K562 (cell line): ENCODE measurements at regions not wholly inside any gene's neighbourhood (a gene's known extent, or its start where the extent isn't known, plus 50 kb on each side); places are given as distances from the start of the nearest gene placed in this dataset.

Experiments used
- ATAC-seq: fragments of 200-7000 bp; cut with Tn5 transposase; 3 replicates; pipeline ENCODE4 v1.9.1; 2020; ENCODE audit warnings: moderate library complexity
- BruUV-seq: library from RNA; stranded (reverse); fragments of 400-500 nt; replicated peaks from 2 replicates; lab custom pipeline; 2021; lab: Mats Ljungman, UMichigan
- CTCF ChIA-PET: fragments of 300-600 bp; formaldehyde crosslinking; extraction: SDS; loops from one replicate; lab custom pipeline; 2021; ENCODE audit warnings: low intra/inter-chr PET ratio; lab: Yijun Ruan, JAX
- POLR2A ChIA-PET: fragments of 300-600, 350-650 bp; sonication (Branson Sonifier 250); formaldehyde crosslinking; extraction: SDS; loops from one replicate; lab custom pipeline; 2021; ENCODE audit warnings: antibody characterized with exemption, inconsistent platforms; lab: Yijun Ruan, JAX
- DNase-seq, 4 experiments: peaks; one replicate each; pipeline versions ENCODE4 v3.0.0 to v3.0.0-alpha.2; 2011 to 2018; ENCODE audit warnings: low spot score in 3 of 4, mixed read lengths in 3 of 4; ENCODE audit errors: extremely low read depth in 1 of 4
- FAIRE-seq: peaks from 2 replicates; lab custom pipeline; 2011; peaks lifted over from hg19 to GRCh38; lab: Jason Lieb, UNC
- H2AFZ ChIP-seq: 2 replicates; pipeline ENCODE4 v1.6.0; 2011; ENCODE audit warnings: low read depth, low read length, control low read depth, inconsistent platforms
- H3K27ac ChIP-seq: fragments of 200-600 bp; 3 replicates; pipeline ENCODE4 v1.8.0; 2011; ENCODE audit warnings: low read depth, mild to moderate bottlenecking, control low read depth, inconsistent platforms, low read length, moderate library complexity, mixed read lengths; ENCODE audit errors: extremely low read depth
- H3K27me3 ChIP-seq, 2 experiments: fragments of 300-600 bp in 1 of 2; 2 replicates in 1 of 2; 3 replicates in 1 of 2; pipeline versions ENCODE4 v1.6.0 to v1.8.0; 2011; ENCODE audit warnings: inconsistent platforms in 2 of 2, low read length in 2 of 2, mild to moderate bottlenecking in 1 of 2, mixed read lengths in 1 of 2, moderate library complexity in 1 of 2; ENCODE audit not compliant: control insufficient read depth in 2 of 2, insufficient read depth in 2 of 2
- H3K36me3 ChIP-seq: fragments of 300-600 bp; 3 replicates; pipeline ENCODE4 v1.8.0; 2011; ENCODE audit warnings: mild to moderate bottlenecking, low read length, inconsistent platforms; ENCODE audit not compliant: control insufficient read depth, insufficient read depth
- H3K4me1 ChIP-seq, 2 experiments: fragments of 200-600 bp in 1 of 2; replicated peaks in 1 of 2; 2 replicates in 1 of 2; 3 replicates in 1 of 2; pipeline versions ENCODE4 v1.5.1 to v1.8.0; 2011; ENCODE audit warnings: inconsistent platforms in 2 of 2, low read length in 2 of 2, mild to moderate bottlenecking in 1 of 2, mixed read lengths in 1 of 2, moderate library complexity in 1 of 2; ENCODE audit not compliant: control insufficient read depth in 2 of 2, insufficient read depth in 2 of 2
- H3K4me2 ChIP-seq: 2 replicates; pipeline ENCODE4 v1.6.1; 2011; ENCODE audit warnings: low read length, control low read depth, inconsistent platforms, mixed read lengths; ENCODE audit not compliant: insufficient read depth
- H3K4me3 ChIP-seq: fragments of 200-600 bp; sonication (generic), shearing (Covaris generic); 2 replicates; pipeline ENCODE4 v1.5.1; 2016; ENCODE audit warnings: control low read depth, inconsistent platforms
- H3K79me2 ChIP-seq: fragments of 200-600 bp; 3 replicates; pipeline ENCODE4 v1.8.0; 2011; ENCODE audit warnings: low read length, inconsistent platforms; ENCODE audit not compliant: control insufficient read depth, insufficient read depth
- H3K9ac ChIP-seq, 2 experiments: 2 replicates each; pipeline versions ENCODE4 v1.6.0 to v1.6.1; 2011; ENCODE audit warnings: low read depth in 2 of 2, low read length in 2 of 2, control low read depth in 1 of 2, inconsistent platforms in 1 of 2, mild to moderate bottlenecking in 1 of 2, mixed read lengths in 1 of 2; ENCODE audit not compliant: insufficient read depth in 1 of 2
- H3K9me1 ChIP-seq: one replicate; pipeline ENCODE4 v1.6.0; 2011; ENCODE audit warnings: inconsistent platforms, mild to moderate bottlenecking, low read length, moderate library complexity; ENCODE audit not compliant: control insufficient read depth, insufficient read depth
- H3K9me3 ChIP-seq: replicated peaks from 2 replicates; pipeline ENCODE4 v1.5.1; 2011; ENCODE audit warnings: low read depth, low read length, inconsistent platforms; ENCODE audit not compliant: control insufficient read depth, insufficient read depth
- H4K20me1 ChIP-seq: replicated peaks from 2 replicates; pipeline ENCODE4 v1.6.1; 2011; ENCODE audit warnings: low read length, inconsistent platforms, mixed read lengths; ENCODE audit not compliant: control insufficient read depth, insufficient read depth
- BRF1 ChIP-seq: IDR thresholded peaks from 3 replicates; pipeline ENCODE4 v1.6.1; 2011; ENCODE audit warnings: borderline replicate concordance, mild to moderate bottlenecking; ENCODE audit not compliant: insufficient read length; ENCODE audit errors: extremely low read depth
- CBFA2T3 ChIP-seq: fragments of 450-650 bp; IDR thresholded peaks from 2 replicates; pipeline ENCODE4 v1.6.1; 2017
- GABPB1 ChIP-seq: sonication (generic); formaldehyde crosslinking; IDR thresholded peaks from 2 replicates; pipeline ENCODE4 v1.8.0; 2022; ENCODE audit warnings: mild to moderate bottlenecking, missing genetic modification reagents
- HDAC2 ChIP-seq: fragments of 450-650 bp; IDR thresholded peaks from 2 replicates; pipeline ENCODE4 v1.6.1; 2016; ENCODE audit warnings: mild to moderate bottlenecking
- HMBOX1 ChIP-seq: sonication (generic); IDR thresholded peaks from 2 replicates; pipeline ENCODE4 v1.6.1; 2016
- PBX2 ChIP-seq, 2 experiments: IDR thresholded peaks in 1 of 2; conservative IDR thresholded peaks in 1 of 2; 2 replicates each; pipeline ENCODE4 v1.6.1; 2016; ENCODE audit warnings: low read depth in 2 of 2, mild to moderate bottlenecking in 1 of 2, missing compliant biosample characterization in 1 of 2, missing genetic modification characterization in 1 of 2, moderate library complexity in 1 of 2
- RBM39 ChIP-seq: fragments of 200-400 bp; formaldehyde crosslinking; optimal IDR thresholded peaks from 2 replicates; pipeline ENCODE3; 2018; ENCODE audit warnings: low read depth, low read length
- STAG1 ChIP-seq: sonication (generic); formaldehyde crosslinking; IDR thresholded peaks from 2 replicates; pipeline ENCODE4 v1.5.0; 2020; ENCODE audit warnings: missing genetic modification reagents, borderline replicate concordance
- TRIM24 ChIP-seq, 2 experiments: fragments of 450-650 bp; IDR thresholded peaks; 2 replicates each; pipeline ENCODE4 v1.6.1; 2016
- ZBTB5 ChIP-seq: fragments of 450-650 bp; IDR thresholded peaks from 2 replicates; pipeline ENCODE4 v1.6.1; 2017; ENCODE audit warnings: antibody characterized with exemption
- ZNF785 ChIP-seq: fragments of 250-450 bp; sonication (Bioruptor Pico); IDR thresholded peaks from 2 replicates; pipeline ENCODE4 v1.4.0; 2020; ENCODE audit warnings: mild to moderate bottlenecking
- WGBS: fragments of 100-300 bp; shearing (Covaris generic); methylation state at CpG from one replicate; pipeline ENCODE4 v1.1.6; 2016; ENCODE audit warnings: low coverage, mixed read lengths; ENCODE audit not compliant: insufficient coverage; ENCODE audit errors: missing lambda C conversion rate; 5-methylcytosine and 5-hydroxymethylcytosine counted together
- in situ Hi-C: fragments of 300-500 bp; cut with MboI; formaldehyde crosslinking; loops from 4 replicates; pipeline ENCODE4 v1.15.0; 2018; ENCODE audit warnings: inconsistent platforms, mixed read lengths
- intact Hi-C: fragments of 100-400 bp; cut with micrococcal nuclease; formaldehyde crosslinking; loops from 2 replicates; pipeline ENCODE4 v1.14.2; 2022

- no TSS peak for BruUV-seq
- Histone ChIP-seq H3K27me3 (peaks cover 0 to 3% of the 10 kb centered on the region in 2 experiments; a peak in 2 of 5 replicates), H3K36me3 (no peaks in the 10 kb centered on the region), H3K27ac (no peak overlapping the region), H3K9ac (no peak overlapping the region), H3K4me1 (no peaks in the 10 kb centered on the region), H3K4me2 (no peak overlapping the region), H3K79me2 (no peaks in the 10 kb centered on the region), H3K9me1 (no peaks in the 10 kb centered on the region), H2AFZ (no peak overlapping the region), H3K4me3 (no peak overlapping the region), H4K20me1 (no peaks in the 10 kb centered on the region), H3K9me3 (no peaks in the 10 kb centered on the region)
- no peak for ATAC-seq
- 3% methylated on average over 3 of the region's 3 CpGs for WGBS
- TF ChIP-seq RBM39, result no peak
- no peak for TF ChIP-seq BRF1
- TF ChIP-seq HMBOX1, result no peak
- no peak for TF ChIP-seq TRIM24 (IDR thresholded peaks at IDR 0.05)
- TF ChIP-seq GABPB1, result no peak
- TF ChIP-seq STAG1 (CRISPR knock-in tag), result no peak
- no peak for TF ChIP-seq ZNF785 (CRISPR knock-in tag)
- no peak for TF ChIP-seq HDAC2
- no peak for TF ChIP-seq PBX2 (CRISPR knock-in tag; IDR thresholded peaks at IDR 0.05; ENCODE audit: low read depth)
- TF ChIP-seq PBX2 (tag; conservative IDR thresholded peaks at IDR 0.05; ENCODE audit: low read depth), result no peak
- TF ChIP-seq CBFA2T3, result no peak
- no peak for TF ChIP-seq ZBTB5
- DNase-seq, result no peak
- no peak for FAIRE-seq
- CTCF ChIA-PET, result no interaction called here
- intact Hi-C loops, result no loop called here
- in situ Hi-C loops, result no loop called here
- POLR2A ChIA-PET, result interaction anchor here (0.7 kb wide), 1 partner anchor 81 kb away, joined by 3 read pairs; no protein-coding TSS in a partner anchor
Measured at GRCh38 chr5:96248131-96248530, 184.9 kb downstream of the PCSK1 start.
